ENCODE measurements at regions not wholly inside any gene's neighbourhood (a gene's known extent, or its start where the extent isn't known, plus 50 kb on each side); places are given as distances from the start of the nearest gene placed in this dataset.

DNA sequence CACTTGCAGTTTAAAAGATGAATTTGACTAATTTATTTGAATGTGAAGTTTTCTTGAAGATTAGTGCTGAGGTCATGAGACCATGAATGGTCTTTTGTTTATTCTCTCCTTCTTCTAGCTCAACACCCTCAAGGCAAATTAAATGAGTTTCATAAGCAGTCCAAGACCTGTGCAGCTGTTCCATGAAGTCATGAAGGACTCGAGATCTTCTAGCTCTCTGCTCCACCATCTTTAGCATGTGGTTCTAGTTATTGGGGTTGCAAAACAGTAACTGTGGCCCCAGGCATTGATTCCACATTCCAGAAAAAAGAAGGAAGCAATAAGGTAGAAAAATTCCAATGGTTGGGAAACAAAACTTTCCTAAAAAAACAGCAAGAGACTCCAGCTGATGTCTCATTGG is 84.2 kb upstream of the HS3ST1 start:
- H2AFZ ChIP-seq (ENCODE audit: low read length) = no peak overlapping the region
- H3K79me2 ChIP-seq (ENCODE audit: insufficient read depth, low read length) = no peaks in the 10 kb centered on the region
- WGBS (ENCODE audit: low lambda C conversion rate) = 0% methylated on average over 1 of the region's 1 CpG
- TF ChIP-seq SMAD3 (CRISPR knock-in tag; IDR thresholded peaks at IDR 0.05) (no peak), ZNF282 (IDR thresholded peaks at IDR 0.05; ENCODE audit: partially characterized antibody) (no peak), ZNF354B (CRISPR knock-in tag; IDR thresholded peaks at IDR 0.05) (no peak), ZNF790 (CRISPR knock-in tag; IDR thresholded peaks at IDR 0.05; ENCODE audit: borderline replicate concordance) (no peak)
- TF ChIP-seq, protein P1, sequence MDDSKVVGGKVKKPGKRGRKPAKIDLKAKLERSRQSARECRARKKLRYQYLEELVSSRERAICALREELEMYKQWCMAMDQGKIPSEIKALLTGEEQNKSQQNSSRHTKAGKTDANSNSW (CRISPR knock-in tag; IDR thresholded peaks at IDR 0.05; ENCODE audit: borderline replicate concordance) = no peak
- TF ChIP-seq, protein P2, sequence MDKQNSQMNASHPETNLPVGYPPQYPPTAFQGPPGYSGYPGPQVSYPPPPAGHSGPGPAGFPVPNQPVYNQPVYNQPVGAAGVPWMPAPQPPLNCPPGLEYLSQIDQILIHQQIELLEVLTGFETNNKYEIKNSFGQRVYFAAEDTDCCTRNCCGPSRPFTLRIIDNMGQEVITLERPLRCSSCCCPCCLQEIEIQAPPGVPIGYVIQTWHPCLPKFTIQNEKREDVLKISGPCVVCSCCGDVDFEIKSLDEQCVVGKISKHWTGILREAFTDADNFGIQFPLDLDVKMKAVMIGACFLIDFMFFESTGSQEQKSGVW (CRISPR knock-in tag; IDR thresholded peaks at IDR 0.05; ENCODE audit: borderline replicate concordance) = no peak
- no peaks in the 10 kb centered on the region for H3K27me3 ChIP-seq (ENCODE audit: control insufficient read depth in 1 of 2, insufficient read depth in 2 of 2, low read length in 2 of 2)
- no peak overlapping the region for H3K27ac ChIP-seq (ENCODE audit: extremely low read length, insufficient read depth, low read length)
- DNase-seq (ENCODE audit: low spot score) (no peak), FAIRE-seq (no peak), ATAC-seq (no peak)
- H3K36me3 ChIP-seq (replicated peaks in 1 of 2; ENCODE audit: control insufficient read depth in 1 of 2, insufficient read depth in 2 of 2, low read length in 2 of 2) = no peaks in the 10 kb centered on the region
- CTCF ChIA-PET (ENCODE audit: low intra/inter-chr PET ratio, low total read pairs) = no interaction called here
- H3K9me3 ChIP-seq (ENCODE audit: low read length) = peaks cover 33% of the 10 kb centered on the region; the same call in 1 of the 2 replicates
- no peak overlapping the region for H3K4me3 ChIP-seq (replicated peaks in 1 of 3; ENCODE audit: insufficient read depth in 1 of 3, low read depth in 2 of 3, low read length in 3 of 3)
- intact Hi-C loops (cut with micrococcal nuclease; ENCODE audit: unreplicated experiment) (no loop called here), in situ Hi-C loops (cut with HindIII; ENCODE audit: extremely low pct_ligation_motif_present, low pct_unique_long_range_greater_than_20kb) (no loop called here)
- H3K4me2 ChIP-seq (ENCODE audit: low read depth, low read length) = no peak overlapping the region
- no TSS peak for BruUV-seq (replicated peaks)
- POLR2A ChIA-PET = no interaction called here
- no peaks in the 10 kb centered on the region for H4K20me1 ChIP-seq (ENCODE audit: insufficient read depth, low read length)
- H3K9ac ChIP-seq (ENCODE audit: insufficient read depth, low read depth, low read length) = no peak overlapping the region
- no peaks in the 10 kb centered on the region for H3K4me1 ChIP-seq (ENCODE audit: insufficient read depth, low read length)

- in situ Hi-C loops (cut with HindIII; ENCODE audit: extremely low pct_ligation_motif_present, low pct_unique_long_range_greater_than_20kb) (no loop called here), intact Hi-C loops (cut with micrococcal nuclease; ENCODE audit: unreplicated experiment) (no loop called here)
- H3K4me2 ChIP-seq (ENCODE audit: low read depth, low read length) = no peak overlapping the region
- DNase-seq (ENCODE audit: low spot score) = no peak
- no peak for ATAC-seq
- no peaks in the 10 kb centered on the region for H4K20me1 ChIP-seq (ENCODE audit: insufficient read depth, low read length)
- no peaks in the 10 kb centered on the region for H3K79me2 ChIP-seq (ENCODE audit: insufficient read depth, low read length)
- H3K27me3 ChIP-seq (ENCODE audit: control insufficient read depth in 1 of 2, insufficient read depth in 2 of 2, low read length in 2 of 2) = no peaks in the 10 kb centered on the region
- no peak for FAIRE-seq
- H3K27ac ChIP-seq (ENCODE audit: extremely low read length, insufficient read depth, low read length) = no peak overlapping the region
- H3K9me3 ChIP-seq (ENCODE audit: low read length) = peaks cover 36% of the 10 kb centered on the region; the same call in 1 of the 2 replicates
- no peaks in the 10 kb centered on the region for H3K36me3 ChIP-seq (replicated peaks in 1 of 2; ENCODE audit: control insufficient read depth in 1 of 2, insufficient read depth in 2 of 2, low read length in 2 of 2)
- H2AFZ ChIP-seq (ENCODE audit: low read length) = no peak overlapping the region
- H3K4me1 ChIP-seq (ENCODE audit: insufficient read depth, low read length) = no peaks in the 10 kb centered on the region
- no peak overlapping the region for H3K4me3 ChIP-seq (replicated peaks in 1 of 3; ENCODE audit: insufficient read depth in 1 of 3, low read depth in 2 of 3, low read length in 3 of 3)
- ChIA-PET CTCF (ENCODE audit: low intra/inter-chr PET ratio, low total read pairs) (no interaction called here), POLR2A (no interaction called here)
- no TSS peak for BruUV-seq (replicated peaks)
- H3K9ac ChIP-seq (ENCODE audit: insufficient read depth, low read depth, low read length) = no peak overlapping the region
- 3% methylated on average over 3 of the region's 3 CpGs for WGBS (ENCODE audit: low lambda C conversion rate)
- TF ChIP-seq NFIC (IDR thresholded peaks at IDR 0.05; ENCODE audit: low read length) (no peak), ZNF431 (CRISPR knock-in tag; IDR thresholded peaks at IDR 0.05; ENCODE audit: borderline replicate concordance, low read depth) (no peak), MEF2D (CRISPR knock-in tag; IDR thresholded peaks at IDR 0.05) (no peak), KDM4B (CRISPR knock-in tag; IDR thresholded peaks at IDR 0.05) (no peak), ZNF569 (CRISPR knock-in tag; IDR thresholded peaks at IDR 0.05; ENCODE audit: borderline replicate concordance) (no peak), IRX3 (CRISPR knock-in tag; IDR thresholded peaks at IDR 0.05; ENCODE audit: borderline replicate concordance, low read depth) (no peak), ZNF766 (CRISPR knock-in tag; IDR thresholded peaks at IDR 0.05; ENCODE audit: borderline replicate concordance) (no peak), ZNF7 (CRISPR knock-in tag; IDR thresholded peaks at IDR 0.05) (no peak), ZNF878 (CRISPR knock-in tag; IDR thresholded peaks at IDR 0.05) (no peak), RARA (CRISPR knock-in tag; IDR thresholded peaks at IDR 0.05) (no peak), MTF1 (CRISPR knock-in tag; IDR thresholded peaks at IDR 0.05) (no peak), MIER3 (CRISPR knock-in tag; IDR thresholded peaks at IDR 0.05; ENCODE audit: borderline replicate concordance) (no peak), ZBTB21 (CRISPR knock-in tag; IDR thresholded peaks at IDR 0.05) (no peak), RFX5 (IDR thresholded peaks at IDR 0.05; ENCODE audit: low read depth, low read length) (no peak), ZNF10 (CRISPR knock-in tag; IDR thresholded peaks at IDR 0.05; ENCODE audit: borderline replicate concordance, low read depth) (no peak), ZBTB20 (CRISPR knock-in tag; IDR thresholded peaks at IDR 0.05; ENCODE audit: borderline replicate concordance, low read depth) (no peak), PHF5A (CRISPR knock-in tag; IDR thresholded peaks at IDR 0.05; ENCODE audit: low read depth, unreplicated experiment) (no peak)
Observed at GRCh38 chr4:11511321-11511720, 82.6 kb upstream of the HS3ST1 start.

Measured in HepG2 (cell line).